ENCODE measurements at regions not wholly inside any gene's neighbourhood (a gene's known extent, or its start where the extent isn't known, plus 50 kb on each side); places are given as distances from the start of the nearest gene placed in this dataset.

DNA sequence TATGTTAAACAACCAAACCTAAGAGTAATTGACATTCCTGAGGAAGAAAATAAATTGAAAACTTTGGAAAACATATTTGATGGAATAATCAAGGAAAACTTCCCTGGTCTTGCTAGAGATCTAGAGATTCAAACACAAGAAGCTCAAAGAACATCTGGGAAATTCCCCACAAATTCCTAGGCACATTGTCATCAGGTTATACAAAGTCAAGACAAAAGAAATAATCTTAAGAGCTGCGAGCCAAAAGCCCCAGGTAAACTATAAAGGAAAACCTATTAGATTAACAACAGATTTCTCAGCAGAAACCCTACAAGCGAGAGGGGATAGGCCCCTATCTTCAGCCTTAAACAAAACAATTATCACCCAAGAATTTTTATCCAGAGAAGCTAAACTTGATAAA, 1082.0 kb upstream of the IGFBP7 start:
- DNase-seq: no peak
- intact Hi-C loops (cut with DNase I): no loop called here
- no peak overlapping the region for H3K4me3 ChIP-seq
- TF ChIP-seq CTCF (IDR thresholded peaks at IDR 0.05): no peak
- no peaks in the 10 kb centered on the region for H3K36me3 ChIP-seq (ENCODE audit: insufficient read depth in 1 of 2, low read depth in 1 of 2)
- no peaks in the 10 kb centered on the region for H3K9me3 ChIP-seq
- WGBS, 3 donors: 75 to 78% (median 76%) methylated on average over 2 of the region's 2 CpGs
- H3K27ac ChIP-seq: no peak overlapping the region
- no peaks in the 10 kb centered on the region for H3K4me1 ChIP-seq
- ATAC-seq: no peak
- no peaks in the 10 kb centered on the region for H3K27me3 ChIP-seq (ENCODE audit: insufficient read depth in 3 of 3, low read length in 2 of 3)

GRCh38 chr4:58191109-58191508, 1080.9 kb upstream of the IGFBP7 start:
- H3K4me1 ChIP-seq: no peaks in the 10 kb centered on the region
- intact Hi-C loops (cut with DNase I): no loop called here
- H3K4me3 ChIP-seq: no peak overlapping the region
- ATAC-seq (no peak), DNase-seq (no peak)
- no peaks in the 10 kb centered on the region for H3K27me3 ChIP-seq (ENCODE audit: insufficient read depth in 3 of 3, low read length in 2 of 3)
- no peaks in the 10 kb centered on the region for H3K36me3 ChIP-seq (ENCODE audit: insufficient read depth in 1 of 2, low read depth in 1 of 2)
- H3K9me3 ChIP-seq: no peaks in the 10 kb centered on the region
- WGBS, 3 donors: 81% methylated on average over 5 of the region's 5 CpGs
- H3K27ac ChIP-seq: no peak overlapping the region
- no peak for TF ChIP-seq CTCF (IDR thresholded peaks at IDR 0.05)

DNA sequence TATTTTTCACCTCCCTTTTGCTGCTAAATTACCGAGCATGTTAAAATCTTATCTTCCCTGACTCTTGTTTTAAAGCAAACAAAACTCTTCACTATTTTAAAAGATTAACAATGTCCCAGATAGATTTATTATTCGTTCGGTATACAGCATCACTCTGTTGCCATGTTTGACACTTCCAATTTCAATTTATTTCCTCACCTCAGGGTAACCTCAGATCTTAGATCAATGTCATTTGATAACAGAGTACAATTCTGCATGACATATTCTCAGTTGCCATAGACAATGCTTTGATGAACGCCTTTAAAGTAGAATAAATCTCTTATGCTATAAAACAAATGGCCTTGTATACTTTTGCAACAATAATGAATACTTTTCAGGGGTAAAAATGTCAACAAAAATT, 1078.1 kb upstream of the IGFBP7 start:
- no peaks in the 10 kb centered on the region for H3K4me1 ChIP-seq
- H3K27me3 ChIP-seq (ENCODE audit: insufficient read depth in 3 of 3, low read length in 2 of 3): no peaks in the 10 kb centered on the region
- ATAC-seq: no peak
- 75 to 82% (median 76%) methylated on average over 4 of the region's 4 CpGs for WGBS, 3 donors
- H3K4me3 ChIP-seq: no peak overlapping the region
- no peak overlapping the region for H3K27ac ChIP-seq
- no peak for TF ChIP-seq CTCF (IDR thresholded peaks at IDR 0.05)
- no peak for DNase-seq
- no peaks in the 10 kb centered on the region for H3K36me3 ChIP-seq (ENCODE audit: insufficient read depth in 1 of 2, low read depth in 1 of 2)
- intact Hi-C loops (cut with DNase I): no loop called here
- no peaks in the 10 kb centered on the region for H3K9me3 ChIP-seq

DNA sequence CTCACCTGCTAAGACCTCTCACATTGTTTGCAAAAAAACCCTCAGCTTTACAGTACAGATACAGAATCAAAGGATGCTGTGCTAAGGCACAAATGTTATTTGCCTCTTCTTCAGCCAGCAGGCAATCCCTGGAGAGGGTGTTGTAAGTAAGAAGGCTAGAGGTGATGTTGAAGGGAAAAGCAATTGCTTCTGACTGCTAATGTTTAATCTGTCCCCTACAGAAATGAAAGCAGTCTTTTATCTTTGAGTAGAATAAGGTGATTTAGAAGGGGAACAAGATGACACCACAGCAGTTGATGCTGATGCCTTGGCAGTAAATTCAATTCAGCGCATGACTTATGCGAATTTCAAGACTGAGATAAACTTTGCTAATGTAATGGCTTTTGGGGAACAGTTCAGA, 1064.8 kb upstream of the IGFBP7 start:
- Histone ChIP-seq H3K27ac (no peak overlapping the region), H3K9me3 (no peaks in the 10 kb centered on the region), H3K36me3 (ENCODE audit: insufficient read depth in 1 of 2, low read depth in 1 of 2) (no peaks in the 10 kb centered on the region), H3K4me1 (no peaks in the 10 kb centered on the region), H3K4me3 (no peak overlapping the region), H3K27me3 (ENCODE audit: insufficient read depth in 3 of 3, low read length in 2 of 3) (no peaks in the 10 kb centered on the region)
- intact Hi-C loops (cut with DNase I): no loop called here
- no peak for ATAC-seq
- WGBS, 3 donors: 82 to 88% (median 86%) methylated on average over 2 of the region's 2 CpGs
- no peak for TF ChIP-seq CTCF (IDR thresholded peaks at IDR 0.05)
- no peak for DNase-seq

DNA sequence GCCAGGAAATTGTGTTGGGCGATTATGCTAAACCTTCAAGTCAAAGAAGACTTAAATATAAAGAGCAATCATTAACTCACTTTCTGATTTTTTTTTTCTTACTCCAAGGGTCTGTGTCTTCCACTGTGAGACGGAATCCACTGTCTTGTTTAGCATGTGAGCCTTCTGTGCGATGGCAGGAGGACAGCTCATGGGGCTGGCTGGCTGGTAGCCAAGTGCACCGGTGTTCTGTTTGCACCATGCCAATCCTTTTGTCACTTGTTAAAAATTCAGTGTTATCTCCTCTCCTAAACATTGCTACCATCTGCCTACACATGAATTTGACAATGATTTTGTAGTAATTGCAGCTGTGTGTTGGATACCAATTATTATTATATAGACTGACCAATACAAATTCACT, 1056.3 kb upstream of the IGFBP7 start:
- 50 to 61% (median 50%) methylated on average over 4 of the region's 4 CpGs for WGBS, 3 donors
- ATAC-seq: no peak

More for the DNA sequence above, 1056.3 kb upstream of the IGFBP7 start:
- no peak for DNase-seq
- Histone ChIP-seq H3K4me1 (no peaks in the 10 kb centered on the region), H3K27ac (no peak overlapping the region), H3K9me3 (no peaks in the 10 kb centered on the region), H3K27me3 (ENCODE audit: insufficient read depth in 3 of 3, low read length in 2 of 3) (no peaks in the 10 kb centered on the region), H3K36me3 (ENCODE audit: insufficient read depth in 1 of 2, low read depth in 1 of 2) (no peaks in the 10 kb centered on the region), H3K4me3 (no peak overlapping the region)
- TF ChIP-seq CTCF (IDR thresholded peaks at IDR 0.05): no peak
- intact Hi-C loops (cut with DNase I): no loop called here

All from psoas muscle (tissue), 7 donors.